ENCODE measurements at regions not wholly inside any gene's neighbourhood (a gene's known extent, or its start where the extent isn't known, plus 50 kb on each side); places are given as distances from the start of the nearest gene placed in this dataset.
"Not testable (repeated sequence)": the region's sequence is repeated elsewhere in the genome, so short reads cannot be mapped to it uniquely, and the experiment has no call there.

- DNase-seq, result no peak
Measured at GRCh38 chr1:30660241-30660640, 63.1 kb downstream of the MATN1 start.

- no peak for DNase-seq
Measured at GRCh38 chr1:30659702-30660101, 63.7 kb downstream of the MATN1 start.

GRCh38 chr1:30658375-30658774 lies 65.0 kb downstream of the MATN1 start:
- not testable (repeated sequence) for DNase-seq

GRCh38 chr1:30658014-30658336 lies 65.4 kb downstream of the MATN1 start:
- no peak for DNase-seq

DNA sequence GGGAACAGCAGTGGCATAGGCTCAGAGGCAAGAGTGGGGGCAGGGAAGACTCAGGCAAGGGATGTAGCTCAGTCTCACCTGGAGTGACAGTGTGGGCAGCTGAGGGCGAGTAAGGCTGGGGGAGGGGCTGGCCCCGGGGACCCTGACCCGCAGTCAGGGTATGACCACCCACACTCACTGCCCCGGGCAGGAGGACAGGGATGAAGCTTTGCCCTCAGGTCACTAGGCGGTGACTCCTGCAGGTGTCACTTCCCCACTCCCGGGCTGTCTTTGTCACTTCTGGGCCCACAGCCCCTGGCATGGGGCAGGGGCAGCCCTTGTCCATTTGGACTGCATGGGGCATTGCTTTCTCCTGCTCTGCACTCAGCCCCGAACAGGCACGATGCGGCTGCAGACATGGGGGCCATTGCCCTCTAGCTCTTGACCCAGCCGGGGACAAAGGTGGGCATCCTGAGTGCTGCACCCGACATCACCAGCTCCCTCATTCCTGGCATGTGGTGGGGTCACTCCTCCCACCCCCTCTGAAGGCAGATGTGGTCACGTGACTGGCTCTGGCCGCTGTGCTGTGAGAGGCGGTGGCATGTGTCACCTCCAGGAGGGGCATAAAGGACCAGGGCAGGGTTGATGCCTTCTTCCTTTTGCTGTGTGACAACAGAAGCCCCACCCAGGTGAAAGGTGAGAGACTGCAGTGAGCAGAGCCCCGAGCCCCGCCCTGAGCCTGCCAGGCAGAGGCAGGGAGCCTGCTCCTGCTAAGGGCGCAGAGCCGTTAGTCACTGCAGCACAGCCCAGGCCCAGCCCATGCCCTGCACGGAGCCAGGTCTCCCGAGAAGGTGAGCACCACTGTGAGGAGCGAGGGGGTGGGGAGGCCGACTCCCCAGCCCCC lies 66.0 kb downstream of the MATN1 start:
- DNase-seq, result no peak

GRCh38 chr1:30656171-30656940 lies 67.0 kb downstream of the MATN1 start:
- no peak for DNase-seq

- no peak for DNase-seq
Measured at GRCh38 chr1:30655672-30656071, 67.7 kb downstream of the MATN1 start.

DNA sequence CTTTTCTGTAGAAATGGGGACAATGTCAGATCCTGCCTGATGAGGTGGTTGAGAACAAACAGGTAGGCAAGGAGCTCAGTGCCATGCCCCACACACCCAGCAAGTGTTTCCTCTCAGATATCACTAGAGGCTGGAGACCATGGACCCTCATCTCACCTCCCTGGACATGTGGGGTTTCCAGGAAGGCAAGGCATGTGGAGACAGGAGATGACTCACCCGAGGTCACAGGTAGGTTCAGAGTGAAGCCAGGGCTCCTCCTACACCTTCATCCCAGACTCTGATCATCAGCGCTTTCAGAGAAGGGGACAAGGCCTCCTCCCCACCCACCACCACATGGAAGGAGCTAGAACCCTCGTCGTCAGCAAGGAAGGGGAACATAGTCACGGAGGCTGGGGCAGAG lies 69.2 kb downstream of the MATN1 start:
- no peak for DNase-seq

DNA sequence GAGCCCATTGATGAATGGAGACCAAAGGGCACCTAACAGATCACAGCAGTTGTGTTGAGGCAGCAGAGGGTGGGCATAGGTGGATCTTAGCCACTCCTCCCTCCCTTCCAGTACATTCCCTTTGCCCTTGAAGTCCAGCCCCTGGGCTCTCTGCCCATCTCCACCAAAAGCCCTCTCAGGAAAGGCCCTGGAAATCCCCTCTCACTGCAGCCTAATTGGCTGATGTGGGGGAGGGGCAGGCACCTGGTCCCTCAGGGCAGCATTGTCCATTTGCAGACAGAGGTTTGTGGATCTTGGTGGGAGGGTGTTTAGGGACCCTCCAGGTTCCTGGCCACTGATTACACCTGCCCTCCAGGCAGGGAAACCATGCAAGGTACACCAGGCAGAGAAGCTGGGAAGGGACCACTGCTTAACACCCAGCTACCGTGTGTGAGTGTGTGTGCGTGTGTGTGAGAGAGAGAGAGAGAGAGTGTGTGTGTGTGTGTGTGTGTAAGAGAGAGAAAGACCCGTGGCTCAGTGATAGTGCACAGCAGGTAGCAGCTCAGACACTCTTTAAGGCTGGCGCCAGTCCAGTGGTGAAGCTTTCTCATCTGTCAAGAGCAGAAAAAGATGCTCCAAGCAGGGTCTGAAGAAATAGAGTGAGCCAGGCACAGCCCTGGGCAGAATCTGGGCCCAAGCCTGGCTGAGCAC lies 71.1 kb downstream of the MATN1 start:
- no peak for DNase-seq

DNA sequence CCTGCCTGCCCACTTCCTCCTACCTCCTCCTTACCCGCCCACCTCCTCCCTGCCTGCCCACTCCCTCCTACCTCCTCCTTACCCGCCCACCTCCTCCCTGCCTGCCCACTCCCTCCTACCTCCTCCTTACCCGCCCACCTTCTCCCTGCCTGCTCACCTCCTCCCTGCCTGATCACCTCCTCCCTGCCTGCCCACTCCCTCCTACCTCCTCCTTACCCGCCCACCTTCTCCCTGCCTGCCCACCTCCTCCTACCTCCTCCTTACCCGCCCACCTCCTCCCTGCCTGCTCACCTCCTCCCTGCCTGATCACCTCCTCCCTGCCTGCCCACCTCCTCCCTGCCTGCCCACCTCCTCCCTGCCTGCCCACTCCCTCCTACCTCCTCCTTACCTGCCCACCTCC lies 72.0 kb downstream of the MATN1 start:
- not testable (repeated sequence) for DNase-seq

- DNase-seq, result no peak
Measured at GRCh38 chr1:30650968-30651320, 72.4 kb downstream of the MATN1 start.

DNA sequence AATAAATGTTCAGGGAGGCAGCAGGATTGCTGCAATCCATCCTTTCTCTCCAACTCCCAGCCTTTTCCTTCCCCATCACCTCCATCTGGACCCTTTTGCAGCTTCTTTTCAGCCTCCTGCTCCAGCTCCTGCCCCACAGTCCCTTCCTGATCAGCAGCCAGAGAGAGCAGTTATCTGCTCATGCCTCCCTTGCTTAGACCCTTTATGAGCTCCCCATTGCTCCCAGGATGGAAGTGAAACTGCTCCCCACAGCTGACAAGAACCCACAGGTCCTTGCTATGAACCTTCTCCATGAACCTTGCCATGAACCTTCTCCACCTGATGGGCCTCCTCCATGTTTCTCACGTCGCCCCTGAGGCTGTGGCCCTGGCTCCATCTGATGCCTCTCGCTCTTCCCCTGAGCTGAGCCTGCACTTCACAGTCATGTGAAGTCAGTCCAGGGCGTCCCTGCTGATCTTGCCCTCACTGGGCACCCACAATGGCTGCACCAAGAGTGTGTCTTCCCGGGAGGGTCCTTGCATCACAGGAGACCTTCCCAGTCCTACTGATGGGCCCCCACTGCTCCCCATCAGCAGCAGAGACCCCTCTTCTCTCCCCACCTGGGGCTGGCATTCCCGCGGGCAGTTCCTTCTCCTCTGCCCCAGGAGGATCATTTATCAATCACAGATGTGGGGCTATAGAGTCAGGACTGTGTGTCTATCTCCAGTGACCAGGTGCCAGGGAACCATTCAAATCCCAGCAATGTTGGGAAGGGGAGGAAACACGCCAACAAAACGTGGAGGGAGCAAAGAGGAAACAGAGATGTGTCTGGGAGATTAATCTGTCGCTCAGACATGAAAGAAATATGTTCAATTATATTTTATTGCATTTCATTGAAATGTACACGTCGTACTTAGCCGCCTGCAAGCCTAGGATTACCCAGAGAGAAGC lies 73.1 kb downstream of the MATN1 start:
- DNase-seq, result no peak

DNA sequence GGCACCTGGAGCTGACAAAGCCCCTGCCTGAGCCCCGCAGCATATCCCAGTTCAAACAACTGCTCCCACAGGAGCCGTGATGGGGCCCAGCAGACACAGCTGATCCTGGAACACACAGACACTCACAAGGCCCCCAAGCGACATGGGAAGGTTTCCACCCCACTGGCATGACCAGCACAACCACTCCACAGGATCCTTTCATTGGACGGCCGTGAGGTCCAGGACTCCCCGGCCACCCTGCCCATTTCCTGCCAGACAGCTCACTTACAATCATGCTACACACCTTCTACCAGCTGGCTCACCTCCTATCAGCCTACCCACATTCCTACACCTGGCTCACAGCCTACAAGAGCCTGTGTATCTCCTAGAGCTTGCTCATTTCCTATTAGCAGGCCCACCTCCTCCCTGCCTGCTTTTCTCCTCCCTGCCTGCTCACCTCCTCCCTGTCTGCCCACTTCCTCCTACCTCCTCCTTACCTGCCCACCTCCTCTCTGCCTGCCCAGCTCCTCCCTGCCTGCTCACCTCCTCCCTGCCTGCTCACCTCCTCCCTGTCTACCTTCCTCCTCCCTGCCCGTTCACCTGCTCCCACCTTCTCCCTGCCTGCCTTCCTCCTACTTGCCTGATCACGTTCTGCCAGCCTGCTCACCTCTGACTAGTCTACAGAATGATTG lies 73.9 kb downstream of the MATN1 start:
- DNase-seq, result no peak

- DNase-seq, result peak; percentile 9 to 18
Measured at GRCh38 chr1:30648408-30649000, 74.9 kb downstream of the MATN1 start.

DNA sequence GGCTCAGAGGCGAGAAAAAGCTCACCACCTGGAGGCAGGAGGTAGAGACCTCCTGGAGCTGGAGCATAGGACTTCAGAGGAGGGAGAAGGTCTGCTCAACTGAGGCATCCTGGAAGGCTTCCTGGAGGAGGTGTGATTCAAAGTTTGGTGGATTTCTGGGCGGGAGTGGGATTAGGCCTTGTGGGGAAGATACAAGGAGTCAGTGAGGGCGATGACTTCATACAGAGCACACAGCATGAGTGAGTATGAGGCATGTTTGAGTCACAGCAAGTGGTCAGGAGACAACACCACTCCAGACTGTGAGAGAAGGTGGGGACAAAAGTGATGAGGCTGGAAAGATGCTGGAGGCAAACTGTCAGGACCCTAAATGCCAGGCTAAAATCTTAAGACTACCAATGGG lies 77.6 kb downstream of the MATN1 start:
- peak in 1 of 2 donors; percentile 3 for DNase-seq

DNA sequence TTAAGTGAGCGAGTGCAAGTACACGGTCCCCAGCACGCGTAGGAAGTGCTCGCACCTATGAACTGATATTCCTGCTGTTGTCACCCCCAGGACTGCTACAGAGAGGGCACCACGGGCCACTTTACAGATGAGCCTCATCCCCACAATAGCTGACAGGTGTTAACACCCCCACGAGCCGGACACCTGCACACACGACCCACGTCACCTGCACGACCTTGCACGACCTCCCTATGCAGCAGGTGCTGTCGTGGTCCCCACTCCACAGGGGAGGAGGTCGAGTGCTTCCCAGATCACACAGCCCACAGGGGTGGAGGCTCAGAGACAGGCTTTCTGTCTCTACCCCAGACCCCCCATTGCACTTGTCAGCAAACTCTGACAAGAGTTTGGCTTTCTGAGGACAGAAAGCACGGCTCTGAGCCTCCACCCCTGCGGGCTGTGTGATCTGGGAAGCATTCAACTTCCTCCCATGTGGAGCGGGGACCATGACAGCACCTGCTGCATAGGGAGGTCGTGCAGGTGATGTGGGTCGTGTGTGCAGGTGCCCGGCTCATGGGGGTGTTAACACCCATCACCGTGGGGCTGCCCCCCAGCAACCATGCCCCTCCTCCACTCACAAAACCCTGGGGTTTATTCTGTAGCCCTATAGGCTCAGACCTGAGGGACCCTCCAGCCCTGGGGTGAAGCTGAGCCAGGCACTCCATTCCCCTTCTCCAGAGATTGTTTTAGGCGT lies 80.8 kb downstream of the MATN1 start:
- DNase-seq, result no peak

GRCh38 chr1:30641572-30642353 lies 81.6 kb downstream of the MATN1 start:
- DNase-seq, result no peak

DNA sequence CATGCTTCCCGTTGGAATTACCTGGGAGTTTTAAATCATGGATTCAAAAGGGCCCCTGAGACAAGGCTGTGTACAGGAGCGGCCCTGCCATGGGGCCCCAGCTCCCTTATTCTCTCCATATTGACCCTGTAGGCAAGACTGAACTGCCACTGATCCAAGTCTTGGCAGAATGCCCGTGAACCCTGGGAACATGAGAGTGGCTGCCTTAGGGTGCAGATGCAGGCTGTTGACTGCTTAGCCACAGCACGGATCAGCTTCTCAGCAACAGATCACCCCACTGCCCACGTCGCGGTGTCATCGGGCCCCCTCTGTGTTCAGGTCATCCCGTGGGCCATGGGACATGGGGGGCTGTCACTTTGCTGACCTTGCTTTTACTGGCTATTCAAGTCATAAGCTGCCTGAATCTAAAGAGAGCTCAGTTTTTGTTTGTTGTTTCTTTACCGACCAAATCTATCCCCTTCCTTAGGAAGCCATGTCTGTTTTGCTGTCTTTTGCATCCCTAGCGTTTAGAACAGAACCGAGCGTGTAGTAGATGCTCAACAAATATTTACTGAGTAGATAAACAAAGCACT lies 83.4 kb downstream of the MATN1 start:
- DNase-seq, result no peak

GRCh38 chr1:30638811-30639210 lies 84.6 kb downstream of the MATN1 start:
- no peak for DNase-seq

DNA sequence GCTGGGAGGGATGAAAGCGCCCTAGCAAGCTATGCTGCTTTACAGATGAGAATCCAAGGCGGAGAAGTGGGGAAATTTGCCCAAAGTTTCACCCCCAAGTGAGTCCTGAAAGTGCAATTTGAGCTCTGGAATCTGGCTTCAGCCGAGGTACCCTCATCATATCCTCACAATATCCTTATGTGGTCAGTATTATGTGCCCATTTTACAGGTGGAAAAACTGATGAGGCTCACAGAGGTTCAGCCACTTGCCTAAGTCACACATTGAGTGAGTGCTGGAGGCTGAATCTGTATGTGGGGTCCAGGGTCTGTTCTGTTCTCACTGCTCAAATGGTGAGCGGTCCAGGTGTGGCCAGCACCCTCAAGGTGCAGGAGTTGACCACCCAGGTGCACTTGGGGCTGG lies 85.3 kb downstream of the MATN1 start:
- DNase-seq, result no peak

All from inflammatory macrophage (primary cell).